ENCODE measurements at regions not wholly inside any gene's neighbourhood (a gene's known extent, or its start where the extent isn't known, plus 50 kb on each side); places are given as distances from the start of the nearest gene placed in this dataset.

DNA sequence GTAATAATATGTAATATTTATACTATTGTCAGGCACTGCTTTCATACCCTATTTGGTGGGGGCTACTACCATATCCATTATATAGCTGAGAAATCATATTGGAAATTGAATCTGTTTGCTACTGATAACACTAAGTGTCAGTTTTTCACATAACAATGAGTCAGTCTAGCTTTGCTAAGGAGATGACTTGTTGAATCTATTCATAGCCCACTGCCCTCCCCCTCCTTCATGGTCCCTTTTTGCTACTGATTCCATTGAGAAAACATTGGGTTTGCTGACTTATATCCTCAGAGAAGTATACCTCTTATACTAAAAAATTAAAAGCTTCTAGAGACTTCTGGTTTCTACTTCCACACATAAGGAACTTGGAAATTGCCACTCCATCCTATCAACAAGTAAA lies 1898.4 kb downstream of the STIM2 start:
- H3K27ac Mint-ChIP-seq = no peak overlapping the region
- H3K36me3 Mint-ChIP-seq = no peaks in the 10 kb centered on the region
- no peaks in the 10 kb centered on the region for H3K4me1 Mint-ChIP-seq
- CTCF ChIA-PET = no interaction called here
- no peak for DNase-seq
- H3K27me3 Mint-ChIP-seq = no peaks in the 10 kb centered on the region
- no peak for ATAC-seq
- no peak overlapping the region for H3K4me3 Mint-ChIP-seq
- H3K9me3 Mint-ChIP-seq (ENCODE audit: low read depth) = peaks cover 10% of the 10 kb centered on the region

DNA sequence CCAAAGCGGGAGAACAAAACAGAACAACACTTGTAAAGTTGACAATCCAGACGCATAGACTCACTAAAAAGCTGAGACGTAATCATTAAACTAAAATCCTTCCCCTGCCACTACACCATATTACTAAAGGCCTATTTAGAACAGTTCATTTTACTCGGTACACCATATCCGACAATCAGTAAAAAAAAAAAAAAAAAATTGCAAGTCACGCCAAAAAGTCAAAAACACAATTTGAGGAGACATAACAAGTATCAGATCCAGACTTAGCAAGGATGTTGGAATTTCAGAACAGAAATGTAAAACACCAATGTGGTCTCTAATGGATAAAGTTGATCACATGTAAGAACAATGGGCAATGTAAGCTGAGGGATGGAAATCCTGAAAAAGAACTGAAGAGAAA lies 1899.4 kb downstream of the STIM2 start:
- Mint-ChIP-seq H3K4me1 (no peaks in the 10 kb centered on the region), H3K36me3 (no peaks in the 10 kb centered on the region), H3K4me3 (no peak overlapping the region), H3K27me3 (no peaks in the 10 kb centered on the region), H3K9me3 (ENCODE audit: low read depth) (peaks cover 8% of the 10 kb centered on the region), H3K27ac (no peak overlapping the region)
- CTCF ChIA-PET = no interaction called here
- no peak for ATAC-seq
- no peak for DNase-seq

DNA sequence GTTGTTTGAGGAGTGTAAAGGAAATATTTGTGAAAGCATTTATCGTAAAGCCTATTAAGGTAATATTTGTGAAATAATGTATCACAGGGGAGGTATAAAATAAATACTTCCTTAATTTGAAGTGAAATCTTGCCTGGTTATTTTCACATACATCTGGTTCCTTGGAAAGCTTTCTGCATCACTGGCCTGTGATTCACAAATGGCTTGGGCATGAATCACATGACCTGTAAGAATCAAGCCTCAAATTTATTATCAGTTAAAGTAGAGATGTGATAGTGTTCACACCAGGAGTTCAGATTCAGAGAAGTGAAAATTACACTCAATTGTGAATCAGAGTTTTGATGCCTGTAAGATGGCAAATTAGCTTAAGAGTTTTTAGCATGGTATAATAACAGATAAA lies 1911.4 kb downstream of the STIM2 start:
- Mint-ChIP-seq H3K27ac (no peak overlapping the region), H3K4me1 (no peaks in the 10 kb centered on the region), H3K27me3 (no peaks in the 10 kb centered on the region), H3K9me3 (ENCODE audit: low read depth) (no peaks in the 10 kb centered on the region), H3K4me3 (no peak overlapping the region), H3K36me3 (no peaks in the 10 kb centered on the region)
- DNase-seq = no peak
- no peak for ATAC-seq
- CTCF ChIA-PET = no interaction called here

DNA sequence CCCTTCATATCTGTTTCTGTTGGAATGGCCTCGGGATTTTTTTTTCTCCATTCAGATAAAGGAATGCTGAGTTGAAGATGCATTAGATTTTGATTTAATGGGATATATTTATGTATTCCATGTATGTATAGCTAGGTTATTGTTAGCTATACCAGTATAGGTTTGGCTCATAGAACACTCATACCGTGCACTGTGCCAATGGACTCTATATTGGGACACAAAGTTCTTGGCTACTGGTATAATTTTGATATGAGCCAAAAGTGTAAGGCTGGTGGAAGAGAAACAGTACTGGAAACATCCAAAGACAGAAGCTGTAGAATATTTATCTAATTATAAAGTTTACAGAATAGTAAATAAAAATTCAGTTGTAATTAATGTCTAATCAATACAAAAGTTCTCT lies 1912.1 kb downstream of the STIM2 start:
- Mint-ChIP-seq H3K27ac (no peak overlapping the region), H3K27me3 (no peaks in the 10 kb centered on the region), H3K4me1 (no peaks in the 10 kb centered on the region), H3K9me3 (ENCODE audit: low read depth) (no peaks in the 10 kb centered on the region), H3K36me3 (no peaks in the 10 kb centered on the region), H3K4me3 (no peak overlapping the region)
- CTCF ChIA-PET = no interaction called here
- DNase-seq = no peak
- no peak for ATAC-seq

DNA sequence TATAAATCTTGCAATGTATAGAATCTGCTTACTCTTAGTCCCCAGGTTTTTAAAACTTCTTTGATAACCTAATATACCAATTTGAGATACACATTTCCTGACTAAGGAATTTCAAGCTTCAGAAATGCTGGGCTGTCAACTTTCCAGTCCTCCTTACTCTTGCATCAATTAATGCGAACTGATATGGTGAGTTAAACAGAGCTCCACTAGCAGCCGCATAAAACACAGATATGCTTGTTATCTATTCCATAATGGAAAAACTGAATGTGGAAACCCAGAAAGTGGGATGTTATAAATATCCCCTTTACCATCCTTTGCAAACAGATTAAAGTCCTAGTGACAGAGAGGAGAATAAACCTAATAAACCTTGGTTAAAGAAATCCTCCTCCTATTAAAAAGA lies 1913.7 kb downstream of the STIM2 start:
- H3K4me3 Mint-ChIP-seq = no peak overlapping the region
- DNase-seq = no peak
- no peaks in the 10 kb centered on the region for H3K36me3 Mint-ChIP-seq
- H3K27me3 Mint-ChIP-seq = no peaks in the 10 kb centered on the region
- no peaks in the 10 kb centered on the region for H3K4me1 Mint-ChIP-seq
- CTCF ChIA-PET = no interaction called here
- ATAC-seq = no peak
- H3K9me3 Mint-ChIP-seq (ENCODE audit: low read depth) = no peaks in the 10 kb centered on the region
- H3K27ac Mint-ChIP-seq = no peak overlapping the region

DNA sequence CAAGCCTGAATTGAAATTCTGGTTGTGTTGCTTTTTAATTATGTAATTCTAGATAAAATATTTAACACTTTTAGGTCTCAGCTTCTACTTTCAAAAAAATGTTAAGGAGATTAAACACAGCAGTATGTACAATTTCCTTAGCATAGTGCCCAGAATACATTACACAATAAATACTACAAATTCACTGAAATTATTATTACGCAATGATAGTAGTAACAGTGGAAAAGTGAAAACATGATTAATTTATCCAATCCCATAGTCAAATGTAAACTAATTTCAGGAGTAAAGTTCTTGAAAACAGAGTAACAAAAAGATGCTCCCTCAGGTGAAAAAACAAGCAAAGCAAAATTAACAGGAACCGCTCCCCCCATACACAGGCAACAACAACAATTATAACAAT lies 1915.4 kb downstream of the STIM2 start:
- ATAC-seq (no peak), DNase-seq (no peak)
- Mint-ChIP-seq H3K27me3 (no peaks in the 10 kb centered on the region), H3K4me1 (no peaks in the 10 kb centered on the region), H3K4me3 (no peak overlapping the region), H3K36me3 (no peaks in the 10 kb centered on the region), H3K27ac (no peak overlapping the region), H3K9me3 (ENCODE audit: low read depth) (peaks cover 5% of the 10 kb centered on the region)
- CTCF ChIA-PET = no interaction called here

DNA sequence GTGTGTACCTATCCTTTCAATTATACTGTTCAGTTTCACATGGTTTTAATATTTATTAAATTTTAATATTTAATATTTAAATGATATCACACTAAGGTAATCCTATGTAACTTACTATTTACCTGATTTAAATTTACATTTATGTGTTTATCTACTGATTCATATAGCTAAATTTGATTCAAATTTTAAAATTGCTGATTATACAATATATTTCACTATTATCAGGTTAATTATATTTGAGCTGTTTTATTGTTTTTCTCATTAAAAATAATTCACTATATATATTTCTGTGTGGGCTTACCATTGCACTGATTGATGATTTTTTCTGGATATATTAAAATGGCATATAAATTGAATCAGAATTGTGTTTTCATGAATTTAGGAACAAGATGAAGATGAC lies 1923.5 kb downstream of the STIM2 start:
- DNase-seq (no peak), ATAC-seq (no peak)
- H3K9me3 Mint-ChIP-seq (ENCODE audit: low read depth) = peaks cover 5% of the 10 kb centered on the region
- no peaks in the 10 kb centered on the region for H3K27me3 Mint-ChIP-seq
- CTCF ChIA-PET = no interaction called here
- H3K4me3 Mint-ChIP-seq = no peak overlapping the region
- no peaks in the 10 kb centered on the region for H3K36me3 Mint-ChIP-seq
- no peaks in the 10 kb centered on the region for H3K4me1 Mint-ChIP-seq
- H3K27ac Mint-ChIP-seq = no peak overlapping the region

DNA sequence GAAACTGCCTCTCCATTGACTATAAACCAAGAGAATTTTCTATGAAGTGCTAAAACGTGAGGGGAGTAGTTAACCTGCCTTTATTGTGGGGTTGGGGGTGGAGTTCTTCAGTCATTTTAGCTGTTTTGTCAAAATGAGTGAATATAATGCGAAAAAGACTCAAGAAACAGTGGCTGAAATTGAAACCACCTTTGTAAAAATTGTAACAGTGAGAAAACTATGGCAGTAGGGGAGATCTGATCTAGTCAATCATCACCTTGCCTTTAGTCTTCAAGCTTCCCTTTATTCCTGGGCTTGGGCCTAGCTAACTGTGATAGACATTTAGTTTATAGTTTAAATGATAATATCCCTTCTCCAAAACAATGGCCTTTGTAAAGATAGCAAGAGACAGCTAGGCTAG lies 1927.3 kb downstream of the STIM2 start:
- peaks cover 5% of the 10 kb centered on the region for H3K9me3 Mint-ChIP-seq (ENCODE audit: low read depth)
- no peaks in the 10 kb centered on the region for H3K4me1 Mint-ChIP-seq
- CTCF ChIA-PET = no interaction called here
- H3K27me3 Mint-ChIP-seq = no peaks in the 10 kb centered on the region
- no peak overlapping the region for H3K27ac Mint-ChIP-seq
- H3K36me3 Mint-ChIP-seq = no peaks in the 10 kb centered on the region
- no peak for DNase-seq
- no peak for ATAC-seq
- H3K4me3 Mint-ChIP-seq = no peak overlapping the region

DNA sequence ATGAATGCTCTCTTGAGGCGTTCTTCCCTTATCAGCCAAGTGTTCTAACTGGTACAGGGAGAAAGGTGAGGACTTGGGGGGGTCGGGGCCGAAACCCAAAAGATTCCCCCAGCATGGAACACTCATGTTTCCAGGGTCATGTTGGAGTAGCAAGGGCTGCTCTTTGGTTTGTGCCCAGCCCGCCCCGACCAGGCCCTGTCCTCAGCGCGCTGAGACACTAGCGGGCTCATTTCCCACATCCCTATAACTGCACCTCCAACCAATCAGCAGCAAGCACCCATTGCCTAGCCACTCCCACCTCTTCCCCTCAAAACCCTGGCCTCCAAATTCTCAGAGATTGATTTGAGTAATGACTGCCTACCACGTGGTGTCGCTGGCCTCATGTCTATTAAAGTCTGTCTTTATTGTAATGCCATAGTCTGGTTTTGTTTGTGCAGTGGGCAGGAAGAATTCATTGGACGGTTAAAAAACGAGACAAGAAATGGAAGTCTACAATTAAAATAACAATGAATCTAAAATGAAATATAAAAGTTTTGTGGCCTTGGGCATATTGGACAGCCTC lies 1928.4 kb downstream of the STIM2 start:
- CTCF ChIA-PET = no interaction called here
- peaks cover 6% of the 10 kb centered on the region for H3K9me3 Mint-ChIP-seq (ENCODE audit: low read depth)
- no peaks in the 10 kb centered on the region for H3K27me3 Mint-ChIP-seq
- ATAC-seq = no peak
- H3K36me3 Mint-ChIP-seq = no peaks in the 10 kb centered on the region
- H3K4me1 Mint-ChIP-seq = no peaks in the 10 kb centered on the region
- DNase-seq = no peak
- no peak overlapping the region for H3K4me3 Mint-ChIP-seq
- no peak overlapping the region for H3K27ac Mint-ChIP-seq

DNA sequence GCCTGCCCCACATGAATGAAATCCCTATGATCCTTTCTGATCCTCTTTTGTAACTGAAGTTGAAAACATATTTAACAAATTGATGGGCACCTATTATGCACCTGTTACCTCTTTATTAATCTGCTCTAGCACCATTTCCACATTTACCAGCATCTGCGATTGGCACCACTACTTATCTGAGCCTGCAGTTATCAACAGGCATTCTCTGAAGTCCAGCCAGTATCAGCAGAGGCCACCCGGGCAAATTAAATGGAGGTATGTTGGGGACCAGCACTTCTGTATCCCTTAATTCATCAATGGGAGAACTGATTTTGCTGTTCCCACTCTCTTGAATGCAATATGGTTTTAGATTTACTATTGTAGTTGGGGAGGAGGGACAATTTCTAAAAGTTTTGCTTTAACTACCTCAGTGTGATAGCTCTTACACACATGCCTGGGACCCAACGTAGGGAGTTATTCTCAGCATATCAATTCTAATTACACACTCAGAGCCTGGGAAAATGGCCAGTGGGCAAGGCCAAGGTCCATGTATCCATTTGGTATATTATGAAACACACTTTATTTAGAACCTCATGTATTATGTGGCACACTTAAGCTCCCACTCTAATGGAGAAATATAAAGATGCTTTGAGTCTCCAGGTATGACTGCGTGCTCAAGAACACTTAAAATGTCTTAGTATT lies 1927.1 kb upstream of the PCDH7 start:
- CTCF ChIA-PET = no interaction called here
- peaks cover 6% of the 10 kb centered on the region for H3K9me3 Mint-ChIP-seq (ENCODE audit: low read depth)
- no peak for ATAC-seq
- H3K36me3 Mint-ChIP-seq = no peaks in the 10 kb centered on the region
- H3K4me3 Mint-ChIP-seq = no peak overlapping the region
- H3K4me1 Mint-ChIP-seq = no peaks in the 10 kb centered on the region
- no peak overlapping the region for H3K27ac Mint-ChIP-seq
- no peak for DNase-seq
- no peaks in the 10 kb centered on the region for H3K27me3 Mint-ChIP-seq

DNA sequence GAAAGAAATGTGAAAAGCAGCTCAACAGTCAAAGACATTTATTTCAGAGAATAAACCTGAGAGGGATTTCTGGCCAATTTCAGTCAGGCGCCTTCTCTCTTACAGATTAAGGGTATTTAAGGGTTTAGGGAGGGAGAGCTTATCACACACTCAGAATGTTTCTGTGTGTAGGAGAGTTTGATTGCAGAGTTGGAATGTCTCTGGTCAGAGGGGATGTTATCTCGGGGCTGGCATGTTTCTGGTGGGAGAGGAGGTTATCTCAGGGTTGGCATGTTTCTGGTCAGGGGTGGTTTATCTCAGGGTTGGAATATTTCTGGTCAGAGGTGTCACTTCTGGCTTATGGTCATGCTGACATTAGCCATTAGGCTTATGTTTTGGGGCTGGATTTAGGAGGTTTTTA lies 1920.5 kb upstream of the PCDH7 start:
- H3K27ac Mint-ChIP-seq = no peak overlapping the region
- H3K9me3 Mint-ChIP-seq (ENCODE audit: low read depth) = no peaks in the 10 kb centered on the region
- H3K4me3 Mint-ChIP-seq = no peak overlapping the region
- no peaks in the 10 kb centered on the region for H3K4me1 Mint-ChIP-seq
- no peaks in the 10 kb centered on the region for H3K27me3 Mint-ChIP-seq
- CTCF ChIA-PET = no interaction called here
- DNase-seq = no peak
- ATAC-seq = no peak
- H3K36me3 Mint-ChIP-seq = no peaks in the 10 kb centered on the region

DNA sequence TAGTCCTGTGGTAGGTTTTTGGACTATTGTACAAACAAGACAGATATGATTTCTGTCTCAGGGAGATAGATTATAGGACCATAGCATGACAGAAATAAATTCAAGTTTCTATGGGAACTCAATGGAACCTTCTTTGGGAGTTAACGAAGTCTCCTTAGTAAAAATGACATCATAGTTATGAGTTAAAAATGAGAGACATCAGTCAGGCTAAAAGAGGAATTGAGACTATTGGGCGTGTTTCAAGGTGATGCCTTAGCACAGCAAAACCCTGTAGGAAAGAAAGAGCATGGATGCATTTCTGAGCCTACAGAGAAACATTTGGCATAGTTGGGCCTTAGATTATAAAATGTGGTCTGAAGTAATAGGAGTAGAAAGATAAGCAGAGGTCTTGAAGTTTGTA lies 1909.1 kb upstream of the PCDH7 start:
- Mint-ChIP-seq H3K36me3 (no peaks in the 10 kb centered on the region), H3K4me1 (no peaks in the 10 kb centered on the region), H3K27me3 (no peaks in the 10 kb centered on the region), H3K4me3 (no peak overlapping the region), H3K27ac (no peak overlapping the region), H3K9me3 (ENCODE audit: low read depth) (peaks cover 15% of the 10 kb centered on the region)
- ATAC-seq = no peak
- DNase-seq = no peak
- CTCF ChIA-PET = no interaction called here

DNA sequence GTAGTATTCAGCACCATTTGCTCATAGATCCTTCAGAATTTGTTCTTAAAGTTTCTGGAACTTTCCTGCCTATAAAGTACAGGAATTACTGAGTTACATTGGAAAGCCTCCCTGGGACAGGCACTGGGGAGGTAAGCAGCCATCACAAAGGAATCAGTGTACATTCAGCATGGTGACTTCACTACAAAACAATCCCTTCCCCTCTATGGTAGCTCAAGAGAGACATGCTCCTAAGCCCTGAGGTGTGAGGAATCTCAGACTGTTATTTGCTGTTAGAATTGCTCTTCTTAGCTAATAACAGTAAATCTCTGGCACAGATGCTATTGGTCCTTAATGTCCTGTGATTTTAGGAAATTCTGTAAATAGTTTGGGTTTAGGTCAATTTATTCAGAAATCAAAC lies 1898.0 kb upstream of the PCDH7 start:
- H3K27ac Mint-ChIP-seq = no peak overlapping the region
- H3K27me3 Mint-ChIP-seq = no peaks in the 10 kb centered on the region

DNA sequence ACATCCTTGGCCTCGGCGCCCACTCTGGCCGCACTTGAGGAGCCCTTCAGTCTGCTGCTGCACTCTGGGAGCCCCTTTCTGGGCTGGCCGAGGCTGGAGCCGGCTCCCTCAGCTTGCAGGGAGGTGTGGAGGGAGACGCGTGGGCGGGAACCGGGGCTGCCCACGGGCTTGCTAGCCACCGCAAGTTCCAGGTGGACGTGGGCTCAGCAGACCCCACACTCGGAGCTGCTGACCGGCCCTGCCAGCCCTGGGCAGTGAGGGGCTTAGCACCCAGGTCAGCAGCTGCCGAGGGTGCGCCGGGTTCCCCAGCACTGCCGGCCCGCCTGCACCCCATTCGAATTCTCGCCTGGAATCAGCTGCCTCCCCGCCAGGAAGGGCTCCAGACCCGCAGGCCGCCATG lies 1892.3 kb upstream of the PCDH7 start:
- H3K4me3 Mint-ChIP-seq = no peak overlapping the region
- DNase-seq = no peak
- ATAC-seq = no peak
- CTCF ChIA-PET = no interaction called here
- no peaks in the 10 kb centered on the region for H3K36me3 Mint-ChIP-seq
- H3K27me3 Mint-ChIP-seq = no peaks in the 10 kb centered on the region
- H3K4me1 Mint-ChIP-seq = no peaks in the 10 kb centered on the region
- H3K27ac Mint-ChIP-seq = no peak overlapping the region
- peaks cover 13% of the 10 kb centered on the region for H3K9me3 Mint-ChIP-seq (ENCODE audit: low read depth)

More for the DNA sequence above, 1898.0 kb upstream of the PCDH7 start:
- CTCF ChIA-PET = no interaction called here
- no peaks in the 10 kb centered on the region for H3K36me3 Mint-ChIP-seq
- no peaks in the 10 kb centered on the region for H3K4me1 Mint-ChIP-seq
- no peak overlapping the region for H3K4me3 Mint-ChIP-seq
- peaks cover 7% of the 10 kb centered on the region for H3K9me3 Mint-ChIP-seq (ENCODE audit: low read depth)
- ATAC-seq = no peak
- no peak for DNase-seq

DNA sequence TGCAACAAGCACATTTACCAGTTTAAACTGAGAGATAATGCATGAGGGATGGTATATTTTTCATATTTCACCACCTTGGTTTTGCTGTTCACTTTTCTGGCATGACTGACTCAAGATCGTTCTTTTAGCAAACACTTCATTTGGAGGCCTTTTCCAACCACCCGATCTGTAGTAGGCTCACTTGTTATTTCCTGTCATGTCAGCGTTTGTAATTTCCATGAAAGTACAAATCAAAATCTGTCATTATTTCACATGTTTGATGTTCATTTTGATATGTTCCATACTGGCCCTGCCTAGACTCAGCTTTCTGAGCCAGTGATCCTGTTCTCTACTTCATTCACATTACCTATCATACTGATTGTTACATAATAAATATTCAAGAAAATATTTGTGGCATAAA lies 1888.3 kb upstream of the PCDH7 start:
- CTCF ChIA-PET = no interaction called here
- no peaks in the 10 kb centered on the region for H3K36me3 Mint-ChIP-seq
- ATAC-seq (no peak), DNase-seq (no peak)
- H3K4me3 Mint-ChIP-seq = no peak overlapping the region
- no peaks in the 10 kb centered on the region for H3K27me3 Mint-ChIP-seq
- H3K27ac Mint-ChIP-seq = no peak overlapping the region
- H3K4me1 Mint-ChIP-seq = no peaks in the 10 kb centered on the region
- peaks cover 12% of the 10 kb centered on the region for H3K9me3 Mint-ChIP-seq (ENCODE audit: low read depth)
